ENCODE measurements at regions not wholly inside any gene's neighbourhood (a gene's known extent, or its start where the extent isn't known, plus 50 kb on each side); places are given as distances from the start of the nearest gene placed in this dataset.

DNA sequence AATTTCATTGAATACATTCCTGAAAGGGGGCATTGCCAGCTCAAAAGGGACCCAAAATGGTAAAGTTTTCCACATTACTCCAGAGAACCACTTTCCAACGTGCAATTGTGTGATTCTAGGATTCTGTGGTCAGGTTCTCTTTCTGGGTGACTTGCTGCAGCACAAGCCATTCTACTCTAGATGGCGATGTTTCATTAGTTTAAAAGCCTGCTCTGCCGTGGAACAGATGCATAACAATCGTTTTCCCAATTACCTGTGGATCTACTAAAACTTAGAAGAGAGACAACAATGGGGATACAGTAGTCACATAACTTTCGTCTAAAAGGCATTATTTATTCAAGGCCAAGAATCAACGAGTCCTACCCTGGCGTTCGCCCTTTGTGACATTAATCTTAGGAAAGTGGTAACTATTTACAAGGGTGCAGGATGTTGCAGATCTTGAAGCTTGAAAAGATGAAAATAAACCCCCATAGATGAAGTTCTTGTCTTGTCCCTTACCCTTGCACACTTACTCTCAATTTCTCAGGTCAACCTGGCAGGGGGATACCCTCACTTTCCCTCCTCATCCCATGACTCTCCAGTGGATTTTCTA lies 400.9 kb downstream of the SNAPC1 start:
- Histone ChIP-seq H3K27ac (no peak overlapping the region), H3K4me3 (no peak overlapping the region), H3K27me3 (peaks cover 0 to 33% (median 0%) of the 10 kb centered on the region in 9 donors), H3K4me1 (no peaks in the 10 kb centered on the region), H3K9me3 (no peaks in the 10 kb centered on the region), H3K36me3 (no peaks in the 10 kb centered on the region)
- peak in 2 of 4 donors; percentile 47 to 57 for ATAC-seq
- intact Hi-C loops (cut with DNase I) = loop anchor here in 5 of 10 donors (5.0 to 10.0 kb wide), 3 partner anchors 1114 to 1612 kb away; no protein-coding TSS in a partner anchor
- no peak for DNase-seq
- TF ChIP-seq POLR2A (IDR thresholded peaks at IDR 0.05) (no peak), CTCF (IDR thresholded peaks at IDR 0.05) (peak; percentile 44 to 76 (median 62))
- WGBS, 4 donors = 18 to 23% (median 20%) methylated on average over 8 of the region's 8 CpGs

DNA sequence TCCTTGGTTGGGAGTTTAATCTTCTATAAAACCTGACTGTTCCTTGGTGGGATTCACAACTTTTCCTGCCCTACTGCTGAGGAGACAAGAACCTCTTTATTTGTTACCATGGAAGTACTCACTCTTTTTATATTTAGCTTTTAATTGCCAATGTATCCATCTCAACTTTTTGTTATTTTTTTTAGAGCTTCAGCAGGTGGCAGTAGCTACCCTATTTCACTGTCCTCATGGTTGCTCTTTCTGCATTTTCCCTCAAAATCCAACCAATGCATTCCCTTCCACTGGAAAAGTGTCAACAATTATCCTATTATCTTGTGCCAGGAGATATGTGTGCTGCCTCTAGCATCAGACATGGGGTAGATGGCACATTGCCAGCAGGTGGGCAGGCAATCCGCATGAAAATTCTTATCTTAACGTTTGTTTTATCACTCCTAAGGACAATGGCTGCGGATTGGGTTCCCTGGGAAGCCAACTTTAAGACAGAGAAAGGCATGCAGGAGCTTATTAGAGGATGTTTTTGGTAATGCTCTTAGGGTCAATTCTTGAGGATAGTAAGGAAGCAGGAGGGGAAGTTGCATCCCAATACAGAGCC lies 406.4 kb downstream of the SNAPC1 start:
- H3K4me3 ChIP-seq = no peak overlapping the region
- no peaks in the 10 kb centered on the region for H3K36me3 ChIP-seq
- no peak for ATAC-seq
- H3K27ac ChIP-seq = no peak overlapping the region
- H3K9me3 ChIP-seq = no peaks in the 10 kb centered on the region
- intact Hi-C loops (cut with DNase I) = loop anchor here in 1 of 10 donors (10.0 kb wide), 1 partner anchor 1606 kb away; no protein-coding TSS in a partner anchor
- TF ChIP-seq POLR2A (IDR thresholded peaks at IDR 0.05) = no peak
- TF ChIP-seq CTCF (IDR thresholded peaks at IDR 0.05) = no peak
- peaks cover 0 to 17% (median 0%) of the 10 kb centered on the region in 9 donors for H3K27me3 ChIP-seq
- no peaks in the 10 kb centered on the region for H3K4me1 ChIP-seq
- no peak for DNase-seq
- 31 to 51% (median 35%) methylated on average over 3 of the region's 3 CpGs for WGBS, 4 donors

GRCh38 chr14:62179367-62180018 lies 417.3 kb downstream of the SNAPC1 start:
- Histone ChIP-seq H3K27ac (no peak overlapping the region), H3K36me3 (no peaks in the 10 kb centered on the region), H3K4me3 (no peak overlapping the region), H3K9me3 (peaks cover 0 to 5% (median 0%) of the 10 kb centered on the region in 12 donors), H3K27me3 (peaks cover 0 to 13% (median 0%) of the 10 kb centered on the region in 9 donors), H3K4me1 (no peaks in the 10 kb centered on the region)
- peak in 3 of 4 donors; percentile 61 to 71 (median 62) for ATAC-seq
- WGBS, 4 donors = 53 to 62% (median 57%) methylated on average over 5 of the region's 5 CpGs
- intact Hi-C loops (cut with DNase I) = loop anchor here in 9 of 10 donors (1.0 to 10.0 kb wide), 6 partner anchors 855 to 1098 kb away; no protein-coding TSS in a partner anchor
- TF ChIP-seq POLR2A (IDR thresholded peaks at IDR 0.05) = no peak
- peak; percentile 23 to 63 (median 40) for TF ChIP-seq CTCF (IDR thresholded peaks at IDR 0.05)
- DNase-seq = peak in 3 of 5 donors; percentile 17 to 51 (median 35)

- WGBS, 4 donors = 74 to 87% (median 79%) methylated on average over 3 of the region's 3 CpGs
- H3K27ac ChIP-seq = no peak overlapping the region
- intact Hi-C loops (cut with DNase I) = loop anchor here in 1 of 10 donors (5.0 kb wide), 1 partner anchor 1096 kb away; no protein-coding TSS in a partner anchor
- peaks cover 0 to 12% (median 0%) of the 10 kb centered on the region in 9 donors for H3K27me3 ChIP-seq
- DNase-seq (no peak), ATAC-seq (no peak)
- H3K36me3 ChIP-seq = no peaks in the 10 kb centered on the region
- TF ChIP-seq POLR2A (IDR thresholded peaks at IDR 0.05) (no peak), CTCF (IDR thresholded peaks at IDR 0.05) (no peak)
- no peak overlapping the region for H3K4me3 ChIP-seq
- no peaks in the 10 kb centered on the region for H3K4me1 ChIP-seq
- H3K9me3 ChIP-seq = no peaks in the 10 kb centered on the region
Observed at GRCh38 chr14:62181591-62181990, 419.4 kb downstream of the SNAPC1 start.

All from heart left ventricle (tissue), 16 donors.